Suprapubic skin (tissue), 3 donors: ENCODE measurements at regions not wholly inside any gene's neighbourhood (a gene's known extent, or its start where the extent isn't known, plus 50 kb on each side); places are given as distances from the start of the nearest gene placed in this dataset.

Experiments used
- POLR2A ChIP-seq, 2 donors: fragments of 450-650 bp; IDR thresholded peaks; one replicate each; pipeline ENCODE4 v1.6.1; 2017; ENCODE audit warnings: antibody characterized with exemption in 2 of 2, mild to moderate bottlenecking in 2 of 2, moderate library complexity in 2 of 2
- TF ChIP-seq, protein P1 (sequence below), 2 donors: fragments of 200-600 bp in 1 of 2; fragments of 450-650 bp in 1 of 2; sonication (generic) in 1 of 2; IDR thresholded peaks; one replicate each; pipeline ENCODE4 v1.5.1; 2016 to 2019; ENCODE audit warnings: antibody characterized with exemption in 2 of 2, mild to moderate bottlenecking in 1 of 2, moderate library complexity in 1 of 2

DNA sequence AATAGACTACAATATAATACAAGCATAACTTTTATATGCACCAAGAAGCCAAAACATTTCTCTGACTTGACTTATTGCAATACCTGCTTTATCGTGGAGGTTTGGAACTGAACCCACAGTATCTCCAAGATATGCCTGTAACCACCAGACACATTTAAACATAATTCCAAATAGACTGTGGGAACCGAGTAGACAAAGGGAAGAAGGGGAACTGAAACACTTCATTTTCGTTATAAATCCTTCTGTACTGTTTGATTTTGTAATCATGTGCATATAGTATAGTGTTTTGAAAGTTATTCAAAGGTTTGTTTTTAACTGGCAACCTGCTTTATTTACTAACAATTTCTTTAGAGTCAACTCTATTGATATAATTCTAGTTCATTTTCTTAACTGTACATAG is 154.9 kb upstream of the BEND6 start:
- TF ChIP-seq, protein P1, sequence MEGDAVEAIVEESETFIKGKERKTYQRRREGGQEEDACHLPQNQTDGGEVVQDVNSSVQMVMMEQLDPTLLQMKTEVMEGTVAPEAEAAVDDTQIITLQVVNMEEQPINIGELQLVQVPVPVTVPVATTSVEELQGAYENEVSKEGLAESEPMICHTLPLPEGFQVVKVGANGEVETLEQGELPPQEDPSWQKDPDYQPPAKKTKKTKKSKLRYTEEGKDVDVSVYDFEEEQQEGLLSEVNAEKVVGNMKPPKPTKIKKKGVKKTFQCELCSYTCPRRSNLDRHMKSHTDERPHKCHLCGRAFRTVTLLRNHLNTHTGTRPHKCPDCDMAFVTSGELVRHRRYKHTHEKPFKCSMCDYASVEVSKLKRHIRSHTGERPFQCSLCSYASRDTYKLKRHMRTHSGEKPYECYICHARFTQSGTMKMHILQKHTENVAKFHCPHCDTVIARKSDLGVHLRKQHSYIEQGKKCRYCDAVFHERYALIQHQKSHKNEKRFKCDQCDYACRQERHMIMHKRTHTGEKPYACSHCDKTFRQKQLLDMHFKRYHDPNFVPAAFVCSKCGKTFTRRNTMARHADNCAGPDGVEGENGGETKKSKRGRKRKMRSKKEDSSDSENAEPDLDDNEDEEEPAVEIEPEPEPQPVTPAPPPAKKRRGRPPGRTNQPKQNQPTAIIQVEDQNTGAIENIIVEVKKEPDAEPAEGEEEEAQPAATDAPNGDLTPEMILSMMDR (IDR thresholded peaks at IDR 0.05): no peak
- TF ChIP-seq POLR2A (IDR thresholded peaks at IDR 0.05): no peak
